GM23338 (cell line): ENCODE measurements at regions not wholly inside any gene's neighbourhood (a gene's known extent, or its start where the extent isn't known, plus 50 kb on each side); places are given as distances from the start of the nearest gene placed in this dataset.

Experiments
- ATAC-seq: fragments of 200-7000 bp; cut with Tn5 transposase; 3 replicates; pipeline ENCODE4 v1.9.1; 2020
- DNase-seq: peaks from one replicate; pipeline ENCODE4 v3.0.0-alpha.2; 2015; ENCODE audit warnings: low spot score
- H2AFZ ChIP-seq: fragments of 200-600 bp; sonication (generic); 2 replicates; pipeline ENCODE4 v1.8.0; 2016; ENCODE audit warnings: antibody characterized with exemption, mild to moderate bottlenecking, moderate library complexity
- H3F3A ChIP-seq: fragments of 200-600 bp; sonication (generic); replicated peaks from 2 replicates; pipeline ENCODE4 v1.8.0; 2017; ENCODE audit warnings: antibody characterized with exemption, mixed run types, low read depth
- H3K27ac ChIP-seq: fragments of 200-600 bp; sonication (generic); 2 replicates; pipeline ENCODE4 v1.6.1; 2016; ENCODE audit warnings: low read depth
- H3K27me3 ChIP-seq: fragments of 200-600 bp; sonication (generic); 2 replicates; pipeline ENCODE4 v1.8.0; 2016; ENCODE audit warnings: mild to moderate bottlenecking, mixed run types, moderate library complexity; ENCODE audit not compliant: insufficient read depth
- H3K36me3 ChIP-seq: fragments of 200-600 bp; sonication (generic); 2 replicates; pipeline ENCODE4 v1.8.0; 2016; ENCODE audit warnings: mild to moderate bottlenecking; ENCODE audit not compliant: insufficient read depth
- H3K4me1 ChIP-seq: fragments of 200-600 bp; sonication (generic); 2 replicates; pipeline ENCODE4 v1.8.0; 2016; ENCODE audit warnings: mild to moderate bottlenecking, moderate library complexity; ENCODE audit not compliant: insufficient read depth
- H3K4me2 ChIP-seq: fragments of 200-600 bp; sonication (generic); 2 replicates; pipeline ENCODE4 v1.7.1; 2017; ENCODE audit warnings: mixed run types
- H3K4me3 ChIP-seq: fragments of 200-600 bp; sonication (generic); 2 replicates; pipeline ENCODE4 v1.6.1; 2016; ENCODE audit warnings: mixed run types
- H3K79me2 ChIP-seq: fragments of 200-600 bp; sonication (generic); replicated peaks from 2 replicates; pipeline ENCODE4 v1.8.0; 2017; ENCODE audit warnings: mild to moderate bottlenecking; ENCODE audit not compliant: insufficient read depth
- H3K9me2 ChIP-seq: fragments of 200-600 bp; sonication (generic); 2 replicates; pipeline ENCODE4 v1.8.0; 2017; ENCODE audit not compliant: insufficient read depth
- H4K20me1 ChIP-seq: fragments of 200-600 bp; sonication (generic); replicated peaks from 2 replicates; pipeline ENCODE4 v1.8.0; 2017; ENCODE audit warnings: mild to moderate bottlenecking; ENCODE audit not compliant: insufficient read depth
- H3K27ac Mint-ChIP-seq: 2 replicates; pipeline ENCODE4 v1.8.0; 2020; ENCODE audit warnings: inconsistent platforms, mild to moderate bottlenecking, moderate library complexity, mixed read lengths
- H3K27me3 Mint-ChIP-seq: 3 replicates; pipeline ENCODE4 v1.8.0; 2022; ENCODE audit warnings: low read depth, mild to moderate bottlenecking, moderate library complexity, mixed read lengths, inconsistent platforms; ENCODE audit not compliant: insufficient read depth, poor library complexity
- H3K36me3 Mint-ChIP-seq: 3 replicates; pipeline ENCODE4 v1.8.0; 2021; ENCODE audit warnings: low read depth, mild to moderate bottlenecking, inconsistent platforms, moderate library complexity, mixed read lengths
- H3K4me1 Mint-ChIP-seq: 3 replicates; pipeline ENCODE4 v1.8.0; 2020; ENCODE audit warnings: mild to moderate bottlenecking, inconsistent platforms, mixed read lengths
- H3K4me3 Mint-ChIP-seq: 3 replicates; pipeline ENCODE4 v1.8.0; 2021; ENCODE audit warnings: moderate library complexity, mild to moderate bottlenecking, inconsistent platforms, mixed read lengths
- H3K9me3 Mint-ChIP-seq: 3 replicates; pipeline ENCODE4 v1.8.0; 2020; ENCODE audit warnings: moderate library complexity, mild to moderate bottlenecking, inconsistent platforms, mixed read lengths
- CREB1 ChIP-seq: fragments of 250-450 bp; sonication (Bioruptor Pico); IDR thresholded peaks from 2 replicates; pipeline ENCODE4 v1.5.0; 2020; ENCODE audit warnings: low read depth, mild to moderate bottlenecking, moderate library complexity
- EZH2 ChIP-seq: fragments of 200-600 bp; sonication (generic); IDR thresholded peaks from one replicate; pipeline ENCODE4 v1.8.0; 2017; ENCODE audit warnings: antibody characterized with exemption, mild to moderate bottlenecking, low read depth; ENCODE audit not compliant: unreplicated experiment
- EZH2phosphoT487 ChIP-seq: fragments of 200-600 bp; sonication (generic); IDR thresholded peaks from one replicate; pipeline ENCODE4 v1.8.1; 2018; ENCODE audit warnings: antibody characterized with exemption; ENCODE audit not compliant: unreplicated experiment
- JUNB ChIP-seq: IDR thresholded peaks from one replicate; pipeline ENCODE4 v1.6.1; 2016; ENCODE audit warnings: antibody characterized with exemption; ENCODE audit not compliant: unreplicated experiment
- NANOG ChIP-seq: IDR thresholded peaks from 2 replicates; pipeline ENCODE4 v1.6.1; 2016; ENCODE audit warnings: antibody characterized with exemption, borderline replicate concordance
- POLR2AphosphoS5 ChIP-seq: IDR thresholded peaks from 2 replicates; pipeline ENCODE4 v1.6.1; 2016; ENCODE audit warnings: antibody characterized with exemption, low read depth
- STAT1 ChIP-seq: IDR thresholded peaks from one replicate; pipeline ENCODE4 v1.6.1; 2016; ENCODE audit warnings: antibody characterized with exemption; ENCODE audit not compliant: unreplicated experiment
- TF ChIP-seq, protein P1 (sequence below), 2 experiments: fragments of 200-600 bp in 1 of 2; sonication (generic) in 1 of 2; conservative IDR thresholded peaks; 2 replicates each; pipeline versions ENCODE4 v1.5.1 to v1.6.1; 2016 to 2017; ENCODE audit warnings: antibody characterized with exemption in 2 of 2, low read depth in 2 of 2, mild to moderate bottlenecking in 2 of 2, moderate library complexity in 1 of 2
- TF ChIP-seq, protein P2 (sequence below): IDR thresholded peaks from 2 replicates; pipeline ENCODE4 v1.6.1; 2016; ENCODE audit warnings: antibody characterized with exemption
- TF ChIP-seq, protein P3 (sequence below): IDR thresholded peaks from one replicate; pipeline ENCODE4 v1.6.1; 2018; ENCODE audit warnings: antibody characterized with exemption; ENCODE audit not compliant: unreplicated experiment
- TF ChIP-seq, protein P4 (sequence below): fragments of 250-450 bp; sonication (Bioruptor Pico); IDR thresholded peaks from 2 replicates; pipeline ENCODE4 v1.5.0; 2020; ENCODE audit warnings: mild to moderate bottlenecking, moderate library complexity

DNA sequence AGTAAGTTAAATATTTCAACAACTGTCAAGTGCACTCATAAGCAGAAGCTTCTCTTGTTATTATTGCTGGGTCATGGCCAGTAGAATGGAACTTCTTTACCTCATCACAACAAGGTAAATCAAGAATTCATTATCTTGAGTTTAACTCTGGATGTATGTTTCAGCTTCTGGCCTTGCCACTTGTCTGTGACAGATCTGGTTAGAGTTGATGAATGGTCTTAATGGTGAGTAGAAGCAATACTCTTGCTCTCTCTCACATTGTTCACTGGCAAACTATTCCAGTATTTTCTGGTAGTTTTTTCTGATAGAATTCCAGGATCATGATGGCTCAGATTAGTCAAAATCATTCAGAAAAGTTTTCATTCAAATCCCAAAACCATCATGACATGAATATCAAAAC lies 51.3 kb upstream of the NR4A2 start:
- H3K4me1 ChIP-seq = 0 out of 2 replicates have a peak, but pooled peaks cover 6% of the 10 kb centered on the region
- H3K4me1 Mint-ChIP-seq = peaks cover 10% of the 10 kb centered on the region
- H3K9me3 Mint-ChIP-seq = peaks cover under 1% of the 10 kb centered on the region; the same call in 2 of the 3 replicates
- no peaks in the 10 kb centered on the region for H3K27me3 ChIP-seq
- H3K79me2 ChIP-seq = no peaks in the 10 kb centered on the region
- no peaks in the 10 kb centered on the region for H4K20me1 ChIP-seq
- peaks cover under 1% of the 10 kb centered on the region; the same call in 1 of the 3 replicates for H3K36me3 Mint-ChIP-seq
- DNase-seq (no peak), ATAC-seq (no peak)
- H2AFZ ChIP-seq = no peak overlapping the region
- H3K27ac ChIP-seq = no peak overlapping the region
- no peak overlapping the region for H3K27ac Mint-ChIP-seq
- no peaks in the 10 kb centered on the region for H3K36me3 ChIP-seq
- H3K4me3 Mint-ChIP-seq = no peak overlapping the region
- H3K4me3 ChIP-seq = no peak overlapping the region
- TF ChIP-seq, protein P1, sequence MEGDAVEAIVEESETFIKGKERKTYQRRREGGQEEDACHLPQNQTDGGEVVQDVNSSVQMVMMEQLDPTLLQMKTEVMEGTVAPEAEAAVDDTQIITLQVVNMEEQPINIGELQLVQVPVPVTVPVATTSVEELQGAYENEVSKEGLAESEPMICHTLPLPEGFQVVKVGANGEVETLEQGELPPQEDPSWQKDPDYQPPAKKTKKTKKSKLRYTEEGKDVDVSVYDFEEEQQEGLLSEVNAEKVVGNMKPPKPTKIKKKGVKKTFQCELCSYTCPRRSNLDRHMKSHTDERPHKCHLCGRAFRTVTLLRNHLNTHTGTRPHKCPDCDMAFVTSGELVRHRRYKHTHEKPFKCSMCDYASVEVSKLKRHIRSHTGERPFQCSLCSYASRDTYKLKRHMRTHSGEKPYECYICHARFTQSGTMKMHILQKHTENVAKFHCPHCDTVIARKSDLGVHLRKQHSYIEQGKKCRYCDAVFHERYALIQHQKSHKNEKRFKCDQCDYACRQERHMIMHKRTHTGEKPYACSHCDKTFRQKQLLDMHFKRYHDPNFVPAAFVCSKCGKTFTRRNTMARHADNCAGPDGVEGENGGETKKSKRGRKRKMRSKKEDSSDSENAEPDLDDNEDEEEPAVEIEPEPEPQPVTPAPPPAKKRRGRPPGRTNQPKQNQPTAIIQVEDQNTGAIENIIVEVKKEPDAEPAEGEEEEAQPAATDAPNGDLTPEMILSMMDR (conservative IDR thresholded peaks at IDR 0.05; ENCODE audit: low read depth in 2 of 2) = no peak
- TF ChIP-seq, protein P2, sequence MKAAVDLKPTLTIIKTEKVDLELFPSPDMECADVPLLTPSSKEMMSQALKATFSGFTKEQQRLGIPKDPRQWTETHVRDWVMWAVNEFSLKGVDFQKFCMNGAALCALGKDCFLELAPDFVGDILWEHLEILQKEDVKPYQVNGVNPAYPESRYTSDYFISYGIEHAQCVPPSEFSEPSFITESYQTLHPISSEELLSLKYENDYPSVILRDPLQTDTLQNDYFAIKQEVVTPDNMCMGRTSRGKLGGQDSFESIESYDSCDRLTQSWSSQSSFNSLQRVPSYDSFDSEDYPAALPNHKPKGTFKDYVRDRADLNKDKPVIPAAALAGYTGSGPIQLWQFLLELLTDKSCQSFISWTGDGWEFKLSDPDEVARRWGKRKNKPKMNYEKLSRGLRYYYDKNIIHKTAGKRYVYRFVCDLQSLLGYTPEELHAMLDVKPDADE = no peak
- TF ChIP-seq, protein P3, sequence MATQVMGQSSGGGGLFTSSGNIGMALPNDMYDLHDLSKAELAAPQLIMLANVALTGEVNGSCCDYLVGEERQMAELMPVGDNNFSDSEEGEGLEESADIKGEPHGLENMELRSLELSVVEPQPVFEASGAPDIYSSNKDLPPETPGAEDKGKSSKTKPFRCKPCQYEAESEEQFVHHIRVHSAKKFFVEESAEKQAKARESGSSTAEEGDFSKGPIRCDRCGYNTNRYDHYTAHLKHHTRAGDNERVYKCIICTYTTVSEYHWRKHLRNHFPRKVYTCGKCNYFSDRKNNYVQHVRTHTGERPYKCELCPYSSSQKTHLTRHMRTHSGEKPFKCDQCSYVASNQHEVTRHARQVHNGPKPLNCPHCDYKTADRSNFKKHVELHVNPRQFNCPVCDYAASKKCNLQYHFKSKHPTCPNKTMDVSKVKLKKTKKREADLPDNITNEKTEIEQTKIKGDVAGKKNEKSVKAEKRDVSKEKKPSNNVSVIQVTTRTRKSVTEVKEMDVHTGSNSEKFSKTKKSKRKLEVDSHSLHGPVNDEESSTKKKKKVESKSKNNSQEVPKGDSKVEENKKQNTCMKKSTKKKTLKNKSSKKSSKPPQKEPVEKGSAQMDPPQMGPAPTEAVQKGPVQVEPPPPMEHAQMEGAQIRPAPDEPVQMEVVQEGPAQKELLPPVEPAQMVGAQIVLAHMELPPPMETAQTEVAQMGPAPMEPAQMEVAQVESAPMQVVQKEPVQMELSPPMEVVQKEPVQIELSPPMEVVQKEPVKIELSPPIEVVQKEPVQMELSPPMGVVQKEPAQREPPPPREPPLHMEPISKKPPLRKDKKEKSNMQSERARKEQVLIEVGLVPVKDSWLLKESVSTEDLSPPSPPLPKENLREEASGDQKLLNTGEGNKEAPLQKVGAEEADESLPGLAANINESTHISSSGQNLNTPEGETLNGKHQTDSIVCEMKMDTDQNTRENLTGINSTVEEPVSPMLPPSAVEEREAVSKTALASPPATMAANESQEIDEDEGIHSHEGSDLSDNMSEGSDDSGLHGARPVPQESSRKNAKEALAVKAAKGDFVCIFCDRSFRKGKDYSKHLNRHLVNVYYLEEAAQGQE = no peak
- TF ChIP-seq JUNB = no peak
- no peak for TF ChIP-seq EZH2
- TF ChIP-seq NANOG = no peak
- TF ChIP-seq, protein P4, sequence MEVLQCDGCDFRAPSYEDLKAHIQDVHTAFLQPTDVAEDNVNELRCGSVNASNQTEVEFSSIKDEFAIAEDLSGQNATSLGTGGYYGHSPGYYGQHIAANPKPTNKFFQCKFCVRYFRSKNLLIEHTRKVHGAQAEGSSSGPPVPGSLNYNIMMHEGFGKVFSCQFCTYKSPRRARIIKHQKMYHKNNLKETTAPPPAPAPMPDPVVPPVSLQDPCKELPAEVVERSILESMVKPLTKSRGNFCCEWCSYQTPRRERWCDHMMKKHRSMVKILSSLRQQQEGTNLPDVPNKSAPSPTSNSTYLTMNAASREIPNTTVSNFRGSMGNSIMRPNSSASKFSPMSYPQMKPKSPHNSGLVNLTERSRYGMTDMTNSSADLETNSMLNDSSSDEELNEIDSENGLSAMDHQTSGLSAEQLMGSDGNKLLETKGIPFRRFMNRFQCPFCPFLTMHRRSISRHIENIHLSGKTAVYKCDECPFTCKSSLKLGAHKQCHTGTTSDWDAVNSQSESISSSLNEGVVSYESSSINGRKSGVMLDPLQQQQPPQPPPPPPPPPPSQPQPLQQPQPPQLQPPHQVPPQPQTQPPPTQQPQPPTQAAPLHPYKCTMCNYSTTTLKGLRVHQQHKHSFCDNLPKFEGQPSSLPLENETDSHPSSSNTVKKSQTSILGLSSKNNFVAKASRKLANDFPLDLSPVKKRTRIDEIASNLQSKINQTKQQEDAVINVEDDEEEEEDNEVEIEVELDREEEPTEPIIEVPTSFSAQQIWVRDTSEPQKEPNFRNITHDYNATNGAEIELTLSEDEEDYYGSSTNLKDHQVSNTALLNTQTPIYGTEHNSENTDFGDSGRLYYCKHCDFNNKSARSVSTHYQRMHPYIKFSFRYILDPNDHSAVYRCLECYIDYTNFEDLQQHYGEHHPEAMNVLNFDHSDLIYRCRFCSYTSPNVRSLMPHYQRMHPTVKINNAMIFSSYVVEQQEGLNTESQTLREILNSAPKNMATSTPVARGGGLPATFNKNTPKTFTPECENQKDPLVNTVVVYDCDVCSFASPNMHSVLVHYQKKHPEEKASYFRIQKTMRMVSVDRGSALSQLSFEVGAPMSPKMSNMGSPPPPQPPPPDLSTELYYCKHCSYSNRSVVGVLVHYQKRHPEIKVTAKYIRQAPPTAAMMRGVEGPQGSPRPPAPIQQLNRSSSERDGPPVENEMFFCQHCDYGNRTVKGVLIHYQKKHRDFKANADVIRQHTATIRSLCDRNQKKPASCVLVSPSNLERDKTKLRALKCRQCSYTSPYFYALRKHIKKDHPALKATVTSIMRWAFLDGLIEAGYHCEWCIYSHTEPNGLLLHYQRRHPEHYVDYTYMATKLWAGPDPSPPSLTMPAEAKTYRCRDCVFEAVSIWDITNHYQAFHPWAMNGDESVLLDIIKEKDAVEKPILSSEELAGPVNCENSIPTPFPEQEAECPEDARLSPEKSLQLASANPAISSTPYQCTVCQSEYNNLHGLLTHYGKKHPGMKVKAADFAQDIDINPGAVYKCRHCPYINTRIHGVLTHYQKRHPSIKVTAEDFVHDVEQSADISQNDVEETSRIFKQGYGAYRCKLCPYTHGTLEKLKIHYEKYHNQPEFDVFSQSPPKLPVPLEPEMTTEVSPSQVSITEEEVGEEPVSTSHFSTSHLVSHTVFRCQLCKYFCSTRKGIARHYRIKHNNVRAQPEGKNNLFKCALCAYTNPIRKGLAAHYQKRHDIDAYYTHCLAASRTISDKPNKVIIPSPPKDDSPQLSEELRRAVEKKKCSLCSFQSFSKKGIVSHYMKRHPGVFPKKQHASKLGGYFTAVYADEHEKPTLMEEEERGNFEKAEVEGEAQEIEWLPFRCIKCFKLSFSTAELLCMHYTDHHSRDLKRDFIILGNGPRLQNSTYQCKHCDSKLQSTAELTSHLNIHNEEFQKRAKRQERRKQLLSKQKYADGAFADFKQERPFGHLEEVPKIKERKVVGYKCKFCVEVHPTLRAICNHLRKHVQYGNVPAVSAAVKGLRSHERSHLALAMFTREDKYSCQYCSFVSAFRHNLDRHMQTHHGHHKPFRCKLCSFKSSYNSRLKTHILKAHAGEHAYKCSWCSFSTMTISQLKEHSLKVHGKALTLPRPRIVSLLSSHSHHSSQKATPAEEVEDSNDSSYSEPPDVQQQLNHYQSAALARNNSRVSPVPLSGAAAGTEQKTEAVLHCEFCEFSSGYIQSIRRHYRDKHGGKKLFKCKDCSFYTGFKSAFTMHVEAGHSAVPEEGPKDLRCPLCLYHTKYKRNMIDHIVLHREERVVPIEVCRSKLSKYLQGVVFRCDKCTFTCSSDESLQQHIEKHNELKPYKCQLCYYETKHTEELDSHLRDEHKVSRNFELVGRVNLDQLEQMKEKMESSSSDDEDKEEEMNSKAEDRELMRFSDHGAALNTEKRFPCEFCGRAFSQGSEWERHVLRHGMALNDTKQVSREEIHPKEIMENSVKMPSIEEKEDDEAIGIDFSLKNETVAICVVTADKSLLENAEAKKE (CRISPR knock-in tag) = no peak
- no peak for TF ChIP-seq STAT1
- no peak for TF ChIP-seq EZH2phosphoT487
- TF ChIP-seq CREB1 (CRISPR knock-in tag) = no peak
- no peak for TF ChIP-seq POLR2AphosphoS5
- H3F3A ChIP-seq = no peaks in the 10 kb centered on the region
- H3K4me2 ChIP-seq = no peak overlapping the region
- no peaks in the 10 kb centered on the region for H3K9me2 ChIP-seq
- peaks cover 2% of the 10 kb centered on the region for H3K27me3 Mint-ChIP-seq
